ENCODE measurements at regions not wholly inside any gene's neighbourhood (a gene's known extent, or its start where the extent isn't known, plus 50 kb on each side); places are given as distances from the start of the nearest gene placed in this dataset.

- Mint-ChIP-seq H3K27ac (no peak overlapping the region), H3K27me3 (peaks cover 10% of the 10 kb centered on the region), H3K4me1 (ENCODE audit: low read depth) (no peaks in the 10 kb centered on the region), H3K36me3 (ENCODE audit: insufficient read depth) (no peaks in the 10 kb centered on the region), H3K4me3 (ENCODE audit: low read depth) (no peak overlapping the region), H3K9me3 (ENCODE audit: low read depth) (peaks cover under 1% of the 10 kb centered on the region)
- TF ChIP-seq CTCF (IDR thresholded peaks at IDR 0.05; ENCODE audit: unreplicated experiment), result no peak
- DNase-seq (ENCODE audit: low spot score, unreplicated experiment), result no peak
Measured at GRCh38 chr10:26355241-26355640, 82.9 kb upstream of the APBB1IP start.

GRCh38 chr10:26357203-26357602 lies 80.9 kb upstream of the APBB1IP start:
- no peak for TF ChIP-seq CTCF (IDR thresholded peaks at IDR 0.05; ENCODE audit: unreplicated experiment)
- Mint-ChIP-seq H3K27me3 (peaks cover 10% of the 10 kb centered on the region), H3K9me3 (ENCODE audit: low read depth) (no peaks in the 10 kb centered on the region)

GRCh38 chr10:26358071-26358470 lies 80.1 kb upstream of the APBB1IP start:
- H3K4me3 Mint-ChIP-seq (ENCODE audit: low read depth), result no peak overlapping the region
- peaks cover 3% of the 10 kb centered on the region for H3K4me1 Mint-ChIP-seq (ENCODE audit: low read depth)
- no peak for TF ChIP-seq CTCF (IDR thresholded peaks at IDR 0.05; ENCODE audit: unreplicated experiment)
- no peak for DNase-seq (ENCODE audit: low spot score, unreplicated experiment)
- H3K27ac Mint-ChIP-seq, result no peak overlapping the region
- H3K9me3 Mint-ChIP-seq (ENCODE audit: low read depth), result no peaks in the 10 kb centered on the region
- no peaks in the 10 kb centered on the region for H3K36me3 Mint-ChIP-seq (ENCODE audit: insufficient read depth)
- H3K27me3 Mint-ChIP-seq, result peaks cover 10% of the 10 kb centered on the region

More at GRCh38 chr10:26357203-26357602, 80.9 kb upstream of the APBB1IP start:
- Mint-ChIP-seq H3K27ac (no peak overlapping the region), H3K4me1 (ENCODE audit: low read depth) (peaks cover 3% of the 10 kb centered on the region), H3K4me3 (ENCODE audit: low read depth) (no peak overlapping the region), H3K36me3 (ENCODE audit: insufficient read depth) (no peaks in the 10 kb centered on the region)
- DNase-seq (ENCODE audit: low spot score, unreplicated experiment), result no peak

GRCh38 chr10:26359670-26360069 lies 78.5 kb upstream of the APBB1IP start:
- no peak for DNase-seq (ENCODE audit: low spot score, unreplicated experiment)
- H3K27ac Mint-ChIP-seq, result no peak overlapping the region
- no peaks in the 10 kb centered on the region for H3K9me3 Mint-ChIP-seq (ENCODE audit: low read depth)
- peaks cover 10% of the 10 kb centered on the region for H3K27me3 Mint-ChIP-seq
- no peaks in the 10 kb centered on the region for H3K36me3 Mint-ChIP-seq (ENCODE audit: insufficient read depth)
- no peak for TF ChIP-seq CTCF (IDR thresholded peaks at IDR 0.05; ENCODE audit: unreplicated experiment)
- H3K4me3 Mint-ChIP-seq (ENCODE audit: low read depth), result no peak overlapping the region
- peaks cover 3% of the 10 kb centered on the region for H3K4me1 Mint-ChIP-seq (ENCODE audit: low read depth)

GRCh38 chr10:26361351-26361750 lies 76.8 kb upstream of the APBB1IP start:
- Mint-ChIP-seq H3K27me3 (peaks cover 7% of the 10 kb centered on the region), H3K27ac (no peak overlapping the region), H3K36me3 (ENCODE audit: insufficient read depth) (no peaks in the 10 kb centered on the region), H3K4me1 (ENCODE audit: low read depth) (peaks cover 3% of the 10 kb centered on the region), H3K9me3 (ENCODE audit: low read depth) (no peaks in the 10 kb centered on the region), H3K4me3 (ENCODE audit: low read depth) (no peak overlapping the region)
- no peak for DNase-seq (ENCODE audit: low spot score, unreplicated experiment)
- no peak for TF ChIP-seq CTCF (IDR thresholded peaks at IDR 0.05; ENCODE audit: unreplicated experiment)
